DOHH2 (cell line): ENCODE measurements at regions not wholly inside any gene's neighbourhood (a gene's known extent, or its start where the extent isn't known, plus 50 kb on each side); places are given as distances from the start of the nearest gene placed in this dataset.

Source experiments
- CTCF ChIP-seq: fragments of 200-600 bp; sonication (generic); IDR thresholded peaks from one replicate; pipeline ENCODE4 v1.5.1; 2014; ENCODE audit warnings: antibody characterized with exemption, mild to moderate bottlenecking, low read depth, low read length; ENCODE audit not compliant: poor library complexity, severe bottlenecking
- EZH2phosphoT487 ChIP-seq: fragments of 200-600 bp; sonication (generic); IDR thresholded peaks from 2 replicates; pipeline ENCODE4 v1.6.1; 2017; ENCODE audit warnings: borderline replicate concordance, mild to moderate bottlenecking, antibody characterized with exemption, low read length, moderate library complexity, mixed read lengths

GRCh38 chr3:194261581-194262063, 89.5 kb downstream of the CPN2 start:
- TF ChIP-seq CTCF (no peak), EZH2phosphoT487 (no peak)
